ENCODE measurements at regions not wholly inside any gene's neighbourhood (a gene's known extent, or its start where the extent isn't known, plus 50 kb on each side); places are given as distances from the start of the nearest gene placed in this dataset.

DNA sequence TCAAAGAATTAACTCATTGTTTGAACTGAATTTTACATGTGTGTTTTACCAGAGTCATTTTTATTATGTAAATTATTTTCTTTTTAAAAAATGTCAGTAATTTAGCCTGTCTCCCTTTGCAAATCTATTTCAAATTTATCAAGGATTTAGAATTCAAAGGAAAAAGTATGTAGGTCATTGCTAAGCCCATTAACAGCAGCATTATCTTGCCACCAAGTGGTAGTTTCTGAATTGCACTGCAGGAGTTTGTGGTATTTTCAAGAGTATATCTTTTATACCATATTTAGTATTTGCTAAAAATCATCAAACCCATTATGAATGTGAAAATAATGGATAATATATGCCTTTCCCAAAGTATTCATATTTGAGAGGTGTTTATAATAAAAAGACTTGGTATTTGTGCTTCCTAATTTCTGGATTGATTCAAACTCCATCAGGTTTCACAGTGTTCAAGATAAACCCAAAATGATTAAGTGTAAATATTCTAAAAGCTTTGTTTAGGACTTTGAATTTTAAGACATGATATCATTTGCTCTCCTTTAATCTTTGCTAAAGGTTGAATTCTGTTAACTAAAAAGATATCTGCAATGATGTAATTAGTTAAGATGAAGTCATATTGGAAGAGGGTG lies 711.4 kb downstream of the FSCB start:
- Mint-ChIP-seq H3K4me3 (ENCODE audit: unreplicated experiment) (no peak overlapping the region), H3K9me3 (ENCODE audit: unreplicated experiment) (no peaks in the 10 kb centered on the region), H3K4me1 (ENCODE audit: low read depth, unreplicated experiment) (no peaks in the 10 kb centered on the region), H3K27ac (ENCODE audit: unreplicated experiment) (no peak overlapping the region), H3K36me3 (ENCODE audit: insufficient read depth, unreplicated experiment) (no peaks in the 10 kb centered on the region), H3K27me3 (ENCODE audit: insufficient read depth, unreplicated experiment) (no peaks in the 10 kb centered on the region)
- Histone ChIP-seq H3K4me1 (no peaks in the 10 kb centered on the region), H3K4me3 (ENCODE audit: low read depth, low read length) (no peak overlapping the region), H3K9me3 (no peaks in the 10 kb centered on the region; the same call in 1 of the 2 replicates), H3K36me3 (ENCODE audit: control insufficient read depth, insufficient read depth, low read length) (no peaks in the 10 kb centered on the region), H3K27me3 (replicated peaks; ENCODE audit: control insufficient read depth, insufficient read depth, low read length) (no peaks in the 10 kb centered on the region)
- BruUV-seq (replicated peaks), result no TSS peak
- TF ChIP-seq, protein P1, sequence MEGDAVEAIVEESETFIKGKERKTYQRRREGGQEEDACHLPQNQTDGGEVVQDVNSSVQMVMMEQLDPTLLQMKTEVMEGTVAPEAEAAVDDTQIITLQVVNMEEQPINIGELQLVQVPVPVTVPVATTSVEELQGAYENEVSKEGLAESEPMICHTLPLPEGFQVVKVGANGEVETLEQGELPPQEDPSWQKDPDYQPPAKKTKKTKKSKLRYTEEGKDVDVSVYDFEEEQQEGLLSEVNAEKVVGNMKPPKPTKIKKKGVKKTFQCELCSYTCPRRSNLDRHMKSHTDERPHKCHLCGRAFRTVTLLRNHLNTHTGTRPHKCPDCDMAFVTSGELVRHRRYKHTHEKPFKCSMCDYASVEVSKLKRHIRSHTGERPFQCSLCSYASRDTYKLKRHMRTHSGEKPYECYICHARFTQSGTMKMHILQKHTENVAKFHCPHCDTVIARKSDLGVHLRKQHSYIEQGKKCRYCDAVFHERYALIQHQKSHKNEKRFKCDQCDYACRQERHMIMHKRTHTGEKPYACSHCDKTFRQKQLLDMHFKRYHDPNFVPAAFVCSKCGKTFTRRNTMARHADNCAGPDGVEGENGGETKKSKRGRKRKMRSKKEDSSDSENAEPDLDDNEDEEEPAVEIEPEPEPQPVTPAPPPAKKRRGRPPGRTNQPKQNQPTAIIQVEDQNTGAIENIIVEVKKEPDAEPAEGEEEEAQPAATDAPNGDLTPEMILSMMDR (IDR thresholded peaks at IDR 0.05; ENCODE audit: insufficient read depth in 1 of 2, low read depth in 1 of 2, low read length in 1 of 2, severe bottlenecking in 1 of 2, unreplicated experiment in 1 of 2), result peak; percentile 16 to 40
- ChIA-PET POLR2A (no interaction called here), CTCF (no interaction called here)
- intact Hi-C loops (cut with micrococcal nuclease; ENCODE audit: unreplicated experiment), result loop anchor here (1.0 to 2.0 kb wide), 3 partner anchors 148 to 293 kb away; no protein-coding TSS in a partner anchor
- peak in 1 of 2 experiments; percentile 7 for DNase-seq

DNA sequence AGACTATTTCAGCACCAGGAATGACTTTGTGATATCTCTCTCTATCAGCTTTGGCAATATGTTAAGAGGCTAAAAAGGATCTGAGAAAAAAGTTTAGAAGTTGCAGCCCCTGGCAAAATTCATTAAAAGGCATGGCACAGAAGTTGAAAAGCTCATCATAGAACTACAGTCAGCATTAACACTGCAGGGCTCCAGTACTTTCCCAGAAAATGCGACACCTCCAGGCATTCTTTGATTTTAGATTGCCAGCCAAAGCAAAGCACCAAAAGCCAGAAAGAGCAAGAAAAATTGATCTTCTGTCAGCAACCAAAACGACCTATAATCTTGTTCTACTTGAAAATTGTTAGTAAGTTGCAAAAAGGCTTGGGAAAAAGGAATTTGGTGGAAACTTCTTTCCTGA lies 713.5 kb downstream of the FSCB start:
- H3K36me3 Mint-ChIP-seq (ENCODE audit: insufficient read depth, unreplicated experiment), result no peaks in the 10 kb centered on the region
- CTCF ChIA-PET, result no interaction called here
- Histone ChIP-seq H3K9me3 (no peaks in the 10 kb centered on the region; the same call in 1 of the 2 replicates), H3K27me3 (replicated peaks; ENCODE audit: control insufficient read depth, insufficient read depth, low read length) (no peaks in the 10 kb centered on the region), H3K4me3 (ENCODE audit: low read depth, low read length) (no peak overlapping the region), H3K36me3 (ENCODE audit: control insufficient read depth, insufficient read depth, low read length) (no peaks in the 10 kb centered on the region), H3K4me1 (no peaks in the 10 kb centered on the region)
- H3K9me3 Mint-ChIP-seq (ENCODE audit: unreplicated experiment), result no peaks in the 10 kb centered on the region
- no peaks in the 10 kb centered on the region for H3K4me1 Mint-ChIP-seq (ENCODE audit: low read depth, unreplicated experiment)
- TF ChIP-seq, protein P1 (IDR thresholded peaks at IDR 0.05; ENCODE audit: insufficient read depth in 1 of 2, low read depth in 1 of 2, low read length in 1 of 2, severe bottlenecking in 1 of 2, unreplicated experiment in 1 of 2), result no peak
- no peak for DNase-seq
- H3K27ac Mint-ChIP-seq (ENCODE audit: unreplicated experiment), result no peak overlapping the region
- intact Hi-C loops (cut with micrococcal nuclease; ENCODE audit: unreplicated experiment), result no loop called here
- no peak overlapping the region for H3K4me3 Mint-ChIP-seq (ENCODE audit: unreplicated experiment)
- H3K27me3 Mint-ChIP-seq (ENCODE audit: insufficient read depth, unreplicated experiment), result no peaks in the 10 kb centered on the region
- POLR2A ChIA-PET, result no interaction called here
- BruUV-seq (replicated peaks), result no TSS peak

DNA sequence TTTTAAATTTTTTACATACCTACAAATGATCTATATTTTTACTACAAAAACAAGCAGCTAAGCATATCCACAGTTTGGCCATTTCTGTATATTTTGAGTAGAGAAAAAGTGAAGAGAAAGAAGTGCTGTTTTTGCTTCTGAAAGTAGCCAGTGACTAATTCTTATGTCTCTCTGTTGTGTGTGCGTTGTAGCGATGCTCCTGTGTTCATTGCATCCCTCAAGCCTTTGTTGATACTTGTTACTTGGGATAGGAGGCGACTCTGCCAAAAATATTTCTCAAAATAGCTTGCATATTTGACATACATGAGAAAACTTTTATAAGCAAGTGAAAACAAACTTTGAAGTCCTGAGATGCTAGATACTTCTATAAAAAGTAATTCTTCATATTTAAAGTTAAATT lies 714.1 kb downstream of the FSCB start:
- Histone ChIP-seq H3K27me3 (replicated peaks; ENCODE audit: control insufficient read depth, insufficient read depth, low read length) (no peaks in the 10 kb centered on the region), H3K4me3 (ENCODE audit: low read depth, low read length) (no peak overlapping the region), H3K9me3 (no peaks in the 10 kb centered on the region; the same call in 1 of the 2 replicates), H3K36me3 (ENCODE audit: control insufficient read depth, insufficient read depth, low read length) (no peaks in the 10 kb centered on the region), H3K4me1 (no peaks in the 10 kb centered on the region)
- no peak overlapping the region for H3K27ac Mint-ChIP-seq (ENCODE audit: unreplicated experiment)
- no peaks in the 10 kb centered on the region for H3K36me3 Mint-ChIP-seq (ENCODE audit: insufficient read depth, unreplicated experiment)
- no peak overlapping the region for H3K4me3 Mint-ChIP-seq (ENCODE audit: unreplicated experiment)
- H3K9me3 Mint-ChIP-seq (ENCODE audit: unreplicated experiment), result no peaks in the 10 kb centered on the region
- CTCF ChIA-PET, result no interaction called here
- DNase-seq, result no peak
- no peaks in the 10 kb centered on the region for H3K4me1 Mint-ChIP-seq (ENCODE audit: low read depth, unreplicated experiment)
- TF ChIP-seq, protein P1 (IDR thresholded peaks at IDR 0.05; ENCODE audit: insufficient read depth in 1 of 2, low read depth in 1 of 2, low read length in 1 of 2, severe bottlenecking in 1 of 2, unreplicated experiment in 1 of 2), result no peak
- no peaks in the 10 kb centered on the region for H3K27me3 Mint-ChIP-seq (ENCODE audit: insufficient read depth, unreplicated experiment)
- BruUV-seq (replicated peaks), result no TSS peak
- POLR2A ChIA-PET, result no interaction called here
- intact Hi-C loops (cut with micrococcal nuclease; ENCODE audit: unreplicated experiment), result no loop called here

All from Caco-2 (cell line).